ENCODE measurements at regions not wholly inside any gene's neighbourhood (a gene's known extent, or its start where the extent isn't known, plus 50 kb on each side); places are given as distances from the start of the nearest gene placed in this dataset.

DNA sequence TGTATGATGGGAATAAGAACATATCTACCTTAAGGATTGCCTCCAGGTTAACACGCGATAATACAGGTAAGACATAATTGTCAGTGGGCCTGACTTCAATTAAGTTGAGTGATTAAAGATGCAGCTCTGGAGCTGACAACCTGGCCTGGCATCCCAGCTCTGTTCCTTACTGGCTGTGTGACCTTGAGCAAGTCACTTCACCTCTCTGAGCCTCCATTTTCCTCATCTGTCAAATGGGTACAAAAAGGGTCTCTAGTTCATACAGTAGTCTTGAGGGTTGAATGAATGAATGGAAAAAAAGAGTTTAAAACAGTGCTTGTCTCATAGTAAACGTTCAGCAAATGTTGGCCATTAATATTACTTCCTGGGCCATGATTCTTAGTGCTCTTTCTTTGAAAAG, 213.9 kb downstream of the PHETA1 start:
- no peak for TF ChIP-seq ZNF274 (IDR thresholded peaks at IDR 0.05; ENCODE audit: low read depth, low read length)
- no peak for TF ChIP-seq YY1 (IDR thresholded peaks at IDR 0.05; ENCODE audit: insufficient read depth, insufficient read length)
